ENCODE measurements at regions not wholly inside any gene's neighbourhood (a gene's known extent, or its start where the extent isn't known, plus 50 kb on each side); places are given as distances from the start of the nearest gene placed in this dataset.
A peak's percentile ranks its signal among the peaks of the same experiment; 100 is the strongest.
"Not testable (repeated sequence)": the region's sequence is repeated elsewhere in the genome, so short reads cannot be mapped to it uniquely, and the experiment has no call there.

GRCh38 chr2:85969367-85969766 lies 80.6 kb upstream of the ST3GAL5 start:
- DNase-seq (ENCODE audit: low read depth); H3K4me3 ChIP-seq (ENCODE audit: low read length): not testable (repeated sequence)

GRCh38 chr2:85965770-85966169 lies 77.0 kb upstream of the ST3GAL5 start:
- not testable (repeated sequence) for DNase-seq (ENCODE audit: low read depth); H3K4me3 ChIP-seq (ENCODE audit: low read length)

- DNase-seq (ENCODE audit: low read depth); H3K4me3 ChIP-seq (ENCODE audit: low read length): not testable (repeated sequence)
Observed at GRCh38 chr2:85963747-85964418, 75.1 kb upstream of the ST3GAL5 start.

- no peak overlapping the region for H3K4me3 ChIP-seq (ENCODE audit: low read length)
- TF ChIP-seq, protein P1, sequence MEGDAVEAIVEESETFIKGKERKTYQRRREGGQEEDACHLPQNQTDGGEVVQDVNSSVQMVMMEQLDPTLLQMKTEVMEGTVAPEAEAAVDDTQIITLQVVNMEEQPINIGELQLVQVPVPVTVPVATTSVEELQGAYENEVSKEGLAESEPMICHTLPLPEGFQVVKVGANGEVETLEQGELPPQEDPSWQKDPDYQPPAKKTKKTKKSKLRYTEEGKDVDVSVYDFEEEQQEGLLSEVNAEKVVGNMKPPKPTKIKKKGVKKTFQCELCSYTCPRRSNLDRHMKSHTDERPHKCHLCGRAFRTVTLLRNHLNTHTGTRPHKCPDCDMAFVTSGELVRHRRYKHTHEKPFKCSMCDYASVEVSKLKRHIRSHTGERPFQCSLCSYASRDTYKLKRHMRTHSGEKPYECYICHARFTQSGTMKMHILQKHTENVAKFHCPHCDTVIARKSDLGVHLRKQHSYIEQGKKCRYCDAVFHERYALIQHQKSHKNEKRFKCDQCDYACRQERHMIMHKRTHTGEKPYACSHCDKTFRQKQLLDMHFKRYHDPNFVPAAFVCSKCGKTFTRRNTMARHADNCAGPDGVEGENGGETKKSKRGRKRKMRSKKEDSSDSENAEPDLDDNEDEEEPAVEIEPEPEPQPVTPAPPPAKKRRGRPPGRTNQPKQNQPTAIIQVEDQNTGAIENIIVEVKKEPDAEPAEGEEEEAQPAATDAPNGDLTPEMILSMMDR (conservative IDR thresholded peaks at IDR 0.05; ENCODE audit: low read depth, low read length) = no peak
Observed at GRCh38 chr2:85963068-85963467, 74.3 kb upstream of the ST3GAL5 start.

GRCh38 chr2:85961754-85962153 lies 73.0 kb upstream of the ST3GAL5 start:
- TF ChIP-seq, protein P1 (conservative IDR thresholded peaks at IDR 0.05; ENCODE audit: low read depth, low read length) = no peak
- no peak overlapping the region for H3K4me3 ChIP-seq (ENCODE audit: low read length)
- no peak for DNase-seq (ENCODE audit: low read depth)

More at GRCh38 chr2:85963068-85963467, 74.3 kb upstream of the ST3GAL5 start:
- no peak for DNase-seq (ENCODE audit: low read depth)

GRCh38 chr2:85961053-85961452 lies 72.3 kb upstream of the ST3GAL5 start:
- TF ChIP-seq, protein P1 (conservative IDR thresholded peaks at IDR 0.05; ENCODE audit: low read depth, low read length) = no peak
- no peak overlapping the region for H3K4me3 ChIP-seq (ENCODE audit: low read length)

GRCh38 chr2:85959826-85960225 lies 71.0 kb upstream of the ST3GAL5 start:
- TF ChIP-seq, protein P1 (conservative IDR thresholded peaks at IDR 0.05; ENCODE audit: low read depth, low read length) = no peak
- no peak overlapping the region for H3K4me3 ChIP-seq (ENCODE audit: low read length)
- peak; percentile 60 for DNase-seq (ENCODE audit: low read depth)

More at GRCh38 chr2:85961053-85961452, 72.3 kb upstream of the ST3GAL5 start:
- no peak for DNase-seq (ENCODE audit: low read depth)

GRCh38 chr2:85959185-85959584 lies 70.4 kb upstream of the ST3GAL5 start:
- DNase-seq (ENCODE audit: low read depth) = peak; percentile 21
- TF ChIP-seq, protein P1 (conservative IDR thresholded peaks at IDR 0.05; ENCODE audit: low read depth, low read length) = no peak

DNA sequence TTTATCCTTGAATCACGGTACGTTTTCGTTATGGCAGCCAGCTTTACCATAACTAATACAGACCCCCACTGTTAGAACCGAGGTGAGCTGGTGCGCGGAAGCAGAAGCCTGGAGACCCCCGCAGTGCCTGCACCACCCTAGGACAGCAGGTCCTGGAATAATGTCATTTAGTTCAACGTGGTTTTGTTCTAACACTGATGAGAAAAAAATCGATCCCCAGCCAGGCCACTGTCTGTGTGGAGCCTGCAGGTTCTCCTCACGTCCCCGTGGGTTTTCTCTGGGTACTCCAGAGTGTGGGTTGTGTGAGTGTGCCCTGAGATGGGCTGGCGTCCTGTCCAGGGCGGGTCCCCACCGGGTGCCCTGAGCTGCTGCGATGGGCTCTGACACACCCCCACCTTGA lies 69.9 kb upstream of the ST3GAL5 start:
- no peak overlapping the region for H3K4me3 ChIP-seq (ENCODE audit: low read length)
- no peak for DNase-seq (ENCODE audit: low read depth)
- TF ChIP-seq, protein P1 (conservative IDR thresholded peaks at IDR 0.05; ENCODE audit: low read depth, low read length) = no peak

More at GRCh38 chr2:85959185-85959584, 70.4 kb upstream of the ST3GAL5 start:
- H3K4me3 ChIP-seq (ENCODE audit: low read length) = no peak overlapping the region
